ENCODE measurements at regions not wholly inside any gene's neighbourhood (a gene's known extent, or its start where the extent isn't known, plus 50 kb on each side); places are given as distances from the start of the nearest gene placed in this dataset.

DNA sequence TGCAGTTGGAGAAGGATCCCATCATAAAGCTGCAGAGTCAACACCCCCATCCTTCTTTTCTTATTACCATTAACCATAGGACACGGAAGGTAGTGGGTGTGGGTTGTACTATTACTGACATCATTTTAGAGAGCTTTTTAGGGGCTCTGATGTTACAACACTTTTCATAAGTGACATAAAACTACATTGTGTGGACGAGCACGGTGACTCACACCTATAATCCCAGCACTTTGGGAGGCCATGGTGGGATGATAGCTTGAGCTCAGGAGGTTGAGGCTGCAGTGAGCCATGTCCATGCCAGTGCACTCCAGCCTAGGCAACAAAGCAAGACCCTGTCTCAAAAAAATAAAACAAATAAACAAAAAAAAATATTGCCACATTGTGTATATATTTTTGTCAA lies 167.1 kb downstream of the DUSP6 start:
- DNase-seq (ENCODE audit: low read depth): no peak

DNA sequence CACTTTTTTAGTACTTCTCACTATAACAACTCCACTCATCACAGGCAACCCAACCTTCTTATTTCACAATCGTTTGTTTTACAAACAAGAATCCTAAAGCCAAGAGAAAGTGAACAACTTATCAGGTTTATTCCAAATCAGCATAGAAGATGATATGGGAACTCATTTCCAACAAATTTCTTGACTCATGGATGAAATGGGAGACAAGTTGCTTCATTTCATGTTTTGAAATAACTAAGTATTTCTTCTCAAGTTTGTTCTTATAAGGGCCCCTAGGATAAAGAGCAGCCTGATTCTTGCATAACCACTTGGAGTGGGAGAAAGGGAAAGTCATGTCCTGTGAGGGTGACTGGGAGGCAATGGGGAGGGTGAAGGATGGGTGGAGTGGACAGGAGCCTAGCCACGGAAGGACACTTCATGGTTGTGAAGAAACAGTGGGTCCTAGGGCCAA lies 168.3 kb downstream of the DUSP6 start:
- DNase-seq (ENCODE audit: low read depth): no peak

DNA sequence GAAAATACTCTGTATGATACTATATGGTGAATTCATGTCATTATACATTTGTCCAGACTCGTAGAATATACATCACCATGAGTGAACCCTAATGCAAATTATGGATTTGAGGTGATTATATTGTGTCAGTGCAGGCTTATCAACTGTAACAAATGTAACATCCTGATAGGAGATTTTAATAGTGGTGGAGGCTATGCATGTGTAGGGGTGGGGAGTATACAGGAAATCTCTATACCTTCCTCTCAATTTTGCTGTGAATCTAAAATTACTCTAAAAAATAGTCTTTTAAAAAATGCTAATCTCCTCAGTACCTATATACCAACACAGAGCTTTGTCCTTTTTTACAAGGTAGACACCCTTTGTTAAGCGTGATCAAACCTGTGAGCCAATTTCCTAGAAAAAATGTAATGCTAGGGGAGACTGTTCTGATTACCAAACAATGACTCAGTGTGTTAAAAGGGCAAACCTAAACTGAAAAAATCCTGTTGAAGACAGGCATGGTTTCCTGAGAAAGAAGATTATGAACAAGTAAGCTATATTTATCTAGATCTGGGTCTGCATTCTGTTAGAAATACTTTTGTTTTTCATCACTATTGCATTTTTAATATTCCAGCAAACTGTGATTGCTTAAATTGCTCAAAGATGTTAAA lies 170.9 kb downstream of the DUSP6 start:
- DNase-seq (ENCODE audit: low read depth): no peak

DNA sequence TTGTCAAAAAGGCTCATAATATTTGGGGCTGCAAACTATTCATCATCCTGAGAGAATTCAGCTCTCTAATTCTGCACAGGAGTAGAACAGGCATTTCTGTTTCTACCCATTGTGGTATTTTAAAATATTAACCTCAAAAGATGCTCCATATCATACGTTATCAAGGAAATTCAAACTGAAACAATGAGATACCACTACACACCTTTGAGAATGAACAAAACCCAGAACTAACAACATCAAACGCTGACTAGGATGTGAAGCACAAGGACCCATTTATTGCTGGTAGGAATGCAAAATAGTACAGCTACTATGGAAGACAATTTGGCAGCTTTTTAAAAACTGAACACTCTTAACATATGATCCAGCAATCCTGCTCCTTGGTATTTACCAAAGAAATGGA lies 171.8 kb downstream of the DUSP6 start:
- no peak for DNase-seq (ENCODE audit: low read depth)

DNA sequence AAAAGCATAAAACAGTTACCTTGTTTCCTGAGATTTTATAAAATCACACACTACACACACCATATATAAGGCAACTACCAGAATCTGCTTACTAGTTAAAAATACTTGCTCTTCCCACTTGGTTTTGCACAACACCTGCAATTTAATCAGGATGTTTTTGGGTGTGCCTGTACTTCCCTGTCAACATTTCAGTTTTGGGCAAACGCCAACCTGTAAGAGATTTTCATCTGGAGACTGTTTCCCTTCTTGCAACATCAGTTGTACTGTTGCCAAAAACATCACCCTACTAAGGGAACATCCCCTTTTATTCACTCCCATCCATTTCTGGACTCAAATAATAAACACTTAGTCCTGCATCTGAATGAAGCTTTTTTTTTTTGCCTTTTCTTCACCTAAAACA lies 172.3 kb downstream of the DUSP6 start:
- DNase-seq (ENCODE audit: low read depth): no peak

DNA sequence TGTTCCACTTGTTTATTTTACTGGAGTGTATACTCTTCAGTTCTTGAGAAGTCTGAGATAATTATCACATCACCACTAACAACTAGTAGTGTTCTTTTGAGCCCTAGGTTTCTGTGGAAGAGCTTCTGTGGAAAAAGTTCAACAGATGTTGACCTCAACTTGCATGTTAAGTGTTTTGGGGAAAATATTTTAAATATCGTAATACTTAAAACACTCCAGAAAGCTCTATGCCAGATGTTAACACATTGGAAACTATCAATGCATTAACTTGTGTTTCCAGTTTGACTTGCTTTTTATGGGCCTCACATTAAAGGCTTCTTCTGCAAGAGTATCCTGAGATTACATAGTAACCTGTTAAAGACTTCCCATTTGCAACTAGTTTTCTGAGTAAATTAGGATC lies 173.1 kb downstream of the DUSP6 start:
- DNase-seq (ENCODE audit: low read depth): no peak

DNA sequence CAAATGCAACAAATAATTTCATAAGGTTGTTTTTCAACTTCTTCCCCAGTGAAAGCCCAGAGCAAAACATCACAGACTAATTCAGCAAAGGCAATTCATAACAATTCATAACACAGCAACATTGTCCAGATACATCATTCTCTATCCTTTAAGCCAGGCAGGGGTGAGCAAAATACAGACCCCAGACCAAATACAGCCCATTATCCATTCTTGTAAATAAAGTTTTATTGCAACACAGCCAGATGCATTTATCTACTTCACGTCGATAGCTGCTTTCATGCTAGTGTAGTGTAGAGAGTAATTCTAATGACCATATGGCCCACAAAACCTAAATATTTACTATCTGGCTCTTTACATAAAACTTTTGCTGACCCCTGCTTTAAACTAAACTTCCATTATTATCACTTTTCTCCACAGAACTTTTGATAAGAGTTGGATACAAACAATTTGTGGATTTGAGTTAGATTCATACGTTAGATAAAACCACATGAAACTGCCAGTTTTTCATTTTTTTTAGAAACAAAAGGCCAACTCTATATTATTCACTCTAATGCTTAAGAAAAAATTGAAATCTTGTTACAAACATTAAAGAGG lies 174.4 kb downstream of the DUSP6 start:
- no peak for DNase-seq (ENCODE audit: low read depth)

DNA sequence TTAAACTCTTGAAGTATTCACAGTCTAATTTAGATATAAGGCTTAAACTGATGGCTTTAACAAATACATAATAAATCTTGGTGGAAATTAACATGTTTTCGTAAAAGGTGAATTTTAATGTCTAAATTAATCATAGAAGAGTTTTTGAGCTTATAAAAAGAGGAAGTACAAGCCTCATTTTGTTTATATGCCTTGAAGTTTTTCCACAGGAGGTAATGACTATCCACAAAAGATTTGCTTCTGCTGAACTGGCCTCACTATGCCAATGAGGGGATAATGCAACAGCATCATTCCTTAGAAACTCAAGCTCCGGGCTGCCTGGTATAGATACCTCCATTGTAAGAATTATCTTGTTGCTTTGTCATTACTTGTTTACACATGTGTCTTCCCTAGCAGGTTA lies 175.6 kb downstream of the DUSP6 start:
- no peak for DNase-seq (ENCODE audit: low read depth)

DNA sequence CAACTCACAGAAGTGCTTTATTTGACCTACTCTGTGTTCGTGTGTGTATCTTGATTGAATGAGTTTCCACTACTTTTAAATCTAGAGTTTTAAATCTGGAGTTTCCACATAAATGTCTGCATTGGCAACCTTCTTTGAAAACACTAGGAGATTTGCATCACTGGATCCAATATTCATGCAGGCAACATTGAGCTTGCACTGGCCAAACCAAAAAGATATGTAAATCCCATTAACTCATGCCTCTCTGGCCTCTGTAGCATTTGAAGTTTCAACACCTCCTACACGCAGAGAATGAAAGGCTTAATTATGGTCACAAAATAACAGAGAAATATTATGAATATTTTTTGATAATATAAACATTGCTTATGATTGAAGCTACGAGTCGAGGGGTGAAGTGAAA lies 178.6 kb downstream of the DUSP6 start:
- DNase-seq (ENCODE audit: low read depth): no peak

DNA sequence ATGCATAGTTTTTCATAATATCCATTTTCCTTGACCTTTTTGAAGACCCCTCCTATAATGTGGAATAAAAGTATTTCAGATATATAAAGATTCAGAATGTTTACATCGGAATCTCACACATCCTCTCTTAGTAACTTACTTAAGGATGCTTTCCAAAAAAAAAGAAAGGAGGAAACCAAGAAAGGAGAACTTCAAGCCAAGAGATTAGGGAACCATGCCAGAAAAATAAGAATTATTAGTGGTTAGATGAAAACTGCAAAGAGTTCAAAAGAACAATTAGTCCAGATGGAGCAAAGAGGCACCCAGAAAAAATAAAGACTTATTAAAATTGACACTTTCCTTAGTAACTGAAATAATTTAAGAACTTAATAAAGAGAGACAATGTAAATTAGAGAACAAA lies 179.2 kb downstream of the DUSP6 start:
- no peak for DNase-seq (ENCODE audit: low read depth)

DNA sequence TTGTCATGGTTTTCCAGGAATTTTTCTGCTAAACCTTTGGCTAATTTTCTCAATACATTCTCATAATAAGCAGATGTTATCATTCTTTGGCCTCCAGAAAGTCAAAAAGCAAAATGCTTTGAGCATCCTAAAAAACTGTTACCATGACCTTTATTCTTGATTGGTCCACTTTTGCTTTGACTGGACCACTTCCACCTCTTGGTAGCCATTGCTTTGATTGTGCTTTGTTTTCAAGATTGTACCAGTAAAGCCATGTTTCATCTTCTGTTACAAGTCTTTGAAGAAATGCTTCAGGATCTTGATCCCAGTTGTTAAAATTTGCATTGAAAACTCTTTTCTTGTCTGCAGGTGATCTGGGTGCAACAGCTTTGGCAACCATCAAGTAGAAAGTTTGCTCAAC lies 180.1 kb downstream of the DUSP6 start:
- no peak for DNase-seq (ENCODE audit: low read depth)

DNA sequence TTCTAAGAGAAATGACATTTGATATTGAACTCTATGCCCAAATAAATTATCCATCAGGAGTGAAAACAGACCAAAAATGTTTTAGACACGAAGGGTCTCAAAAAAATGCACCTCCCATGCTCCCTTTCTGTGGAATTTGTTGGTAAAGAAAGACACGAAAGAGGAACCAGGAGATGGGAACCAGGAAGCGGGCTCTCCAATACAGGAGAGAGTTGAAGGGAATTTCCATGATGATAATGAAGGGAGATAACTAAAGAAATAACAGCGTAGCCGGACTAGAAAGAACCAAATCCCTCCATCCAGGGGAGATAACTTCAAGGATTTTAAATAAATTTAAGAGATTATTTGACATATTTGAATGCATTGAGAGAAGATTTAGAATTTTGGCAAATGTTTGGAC lies 183.0 kb downstream of the DUSP6 start:
- DNase-seq (ENCODE audit: low read depth): no peak

DNA sequence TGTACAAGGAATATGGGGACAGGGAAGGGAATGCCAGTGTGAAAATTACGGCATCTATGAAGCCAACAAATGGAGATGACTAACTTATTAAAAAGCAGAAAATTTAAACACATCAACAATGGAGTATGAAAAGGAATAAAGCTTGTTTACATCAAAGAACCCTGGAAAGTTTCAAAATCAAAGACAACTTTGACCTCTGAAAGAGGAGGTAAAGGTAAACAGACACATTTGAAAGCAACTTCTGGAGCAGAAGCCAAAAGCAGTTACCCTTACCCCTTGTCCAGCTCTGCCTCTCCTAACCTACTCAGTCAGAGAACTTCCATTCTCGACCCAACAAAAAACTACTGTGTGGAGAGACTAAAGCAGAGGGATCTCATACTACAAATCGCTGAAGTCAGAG lies 184.3 kb downstream of the DUSP6 start:
- DNase-seq (ENCODE audit: low read depth): no peak

DNA sequence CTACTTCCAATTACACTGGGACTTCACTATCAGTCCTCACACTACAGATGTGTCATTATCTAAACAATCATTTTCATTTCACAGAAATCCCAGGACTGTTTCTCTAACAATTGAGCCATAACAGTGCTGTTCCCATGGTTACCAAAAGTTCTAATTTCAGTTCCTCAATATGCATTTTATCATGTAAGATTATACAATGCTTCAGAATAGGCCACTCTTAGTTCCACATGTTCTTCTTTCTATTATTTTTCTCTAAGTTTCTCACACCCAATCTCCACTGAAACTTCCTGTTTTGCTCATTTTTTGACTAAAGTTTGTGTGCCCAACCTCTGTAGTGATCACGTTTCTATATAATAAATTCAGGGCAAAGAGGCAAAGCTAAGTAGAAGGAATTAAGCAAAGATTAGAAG lies 185.8 kb downstream of the DUSP6 start:
- no peak for DNase-seq (ENCODE audit: low read depth)

DNA sequence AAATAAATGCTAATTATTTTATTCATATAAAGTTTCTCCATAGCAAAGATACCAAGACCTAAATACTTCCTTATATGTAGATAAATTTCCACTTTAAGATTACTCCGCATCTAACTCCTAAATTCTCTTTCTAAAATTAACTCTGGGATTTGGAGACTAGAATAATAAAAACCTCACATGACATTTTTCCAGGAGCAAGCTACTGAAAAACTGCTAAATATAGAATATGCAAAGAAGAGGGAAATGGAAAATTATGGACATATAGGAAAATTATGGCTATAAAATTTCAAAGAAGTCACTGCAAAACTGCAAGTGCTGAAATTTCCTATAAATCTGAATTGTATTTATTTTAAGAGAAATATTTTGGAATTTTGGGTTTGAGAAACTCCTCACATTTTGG lies 186.2 kb downstream of the DUSP6 start:
- no peak for DNase-seq (ENCODE audit: low read depth)

DNA sequence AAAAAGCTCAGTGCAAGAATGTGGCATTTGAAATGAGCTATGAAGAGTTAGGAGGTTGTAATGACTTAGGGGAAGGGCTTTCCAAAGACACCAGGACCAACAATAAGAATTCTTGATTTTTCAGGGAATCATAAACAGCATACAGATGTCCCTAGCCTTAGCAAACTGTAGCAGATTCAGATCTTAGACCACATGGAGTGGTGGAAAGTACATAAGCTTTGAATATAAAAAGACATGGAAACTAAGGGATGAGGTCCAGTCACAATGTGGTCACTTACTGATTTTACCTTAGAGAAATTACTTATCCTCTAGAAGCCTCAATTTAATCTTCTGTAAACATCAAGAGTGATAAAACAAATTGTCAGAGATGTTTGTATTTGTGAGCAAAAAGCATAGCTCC lies 186.6 kb downstream of the DUSP6 start:
- no peak for DNase-seq (ENCODE audit: low read depth)

DNA sequence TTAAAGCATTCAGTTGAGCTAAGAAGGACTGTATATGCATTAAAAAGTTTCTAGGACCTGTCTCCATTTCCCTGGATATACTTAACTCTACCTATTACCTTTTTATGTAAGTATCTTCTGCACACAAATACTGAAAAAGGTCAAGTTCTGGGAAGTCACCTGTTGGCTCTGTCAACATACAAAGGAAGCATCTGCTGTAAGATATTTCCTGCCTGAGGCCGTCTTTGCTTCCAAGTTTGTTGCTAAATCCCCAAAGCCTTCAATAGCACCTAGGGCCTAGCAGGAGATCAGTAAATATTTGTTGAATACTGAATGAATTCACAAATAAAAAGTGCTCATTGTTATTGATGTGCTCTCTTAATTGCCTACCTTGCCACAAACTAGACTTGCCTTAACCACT lies 188.4 kb downstream of the DUSP6 start:
- DNase-seq (ENCODE audit: low read depth): no peak

DNA sequence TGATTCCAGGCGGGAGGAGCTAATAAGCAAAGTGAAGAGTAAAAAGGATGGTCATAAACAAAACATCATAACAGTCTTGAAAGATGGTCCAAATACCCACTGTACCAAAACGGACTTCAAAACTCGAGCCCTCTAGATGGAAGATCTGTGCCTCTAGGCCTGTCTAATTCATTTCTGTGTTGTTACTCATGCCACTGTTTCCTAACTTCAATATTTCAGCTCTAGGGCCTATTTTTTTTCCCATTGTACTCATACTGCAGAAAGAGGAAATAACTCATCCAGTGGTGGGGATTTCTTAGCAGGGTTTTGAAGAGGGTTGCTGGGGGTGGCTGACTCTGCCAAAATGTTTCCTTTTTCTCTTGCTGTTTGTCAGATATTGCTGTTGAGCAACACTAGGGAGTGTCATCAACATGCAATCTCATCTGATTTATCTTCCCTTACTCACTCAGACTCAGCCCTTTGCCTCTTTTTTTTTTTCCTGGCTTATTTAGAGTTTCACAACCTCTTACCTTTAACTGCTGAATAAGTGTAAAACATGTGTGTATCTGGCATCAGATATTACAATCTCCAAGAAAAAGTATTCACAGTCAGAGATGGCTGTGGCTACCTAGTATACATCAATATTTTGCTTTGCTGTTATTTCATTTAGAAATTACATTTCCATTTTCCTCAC lies 189.6 kb downstream of the DUSP6 start:
- no peak for DNase-seq (ENCODE audit: low read depth)

DNA sequence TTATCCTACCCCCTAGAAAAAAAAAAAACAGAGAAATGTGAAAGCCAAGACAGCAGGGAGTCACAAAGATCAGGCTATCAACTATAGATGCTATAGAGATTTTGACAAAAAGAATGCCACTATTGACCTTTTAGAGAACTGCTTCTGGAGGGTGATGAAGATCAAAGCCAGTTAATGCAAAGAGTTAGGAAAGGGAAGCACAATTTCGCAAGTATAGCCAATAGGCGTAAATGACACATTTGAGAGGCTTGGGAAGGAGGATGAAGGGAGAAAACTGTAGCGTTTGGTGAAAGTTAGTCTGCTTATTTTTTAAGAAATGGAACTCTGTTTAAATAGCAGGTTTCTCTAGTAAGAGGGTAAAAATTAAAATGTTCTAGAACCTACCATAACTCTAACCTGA lies 190.7 kb downstream of the DUSP6 start:
- DNase-seq (ENCODE audit: low read depth): no peak

DNA sequence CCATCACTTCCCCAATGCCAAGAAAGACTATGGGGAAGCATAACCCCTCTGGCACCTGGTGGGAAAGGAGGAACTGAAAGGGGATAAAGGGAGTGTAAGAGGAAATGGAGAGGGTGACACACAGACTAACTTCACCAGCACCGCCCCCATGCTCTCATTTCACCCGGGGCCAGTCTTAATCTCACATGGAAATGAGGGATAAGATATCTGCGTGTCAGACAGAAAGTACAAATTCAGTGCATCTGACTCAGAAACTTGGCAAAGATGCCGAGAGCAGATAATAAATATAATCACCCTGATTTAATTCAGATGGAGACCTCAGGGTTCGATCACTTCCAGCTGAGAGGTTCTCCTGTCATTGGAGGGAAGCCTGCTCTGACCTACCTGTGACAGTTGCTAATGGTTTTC lies 191.6 kb downstream of the DUSP6 start:
- no peak for DNase-seq (ENCODE audit: low read depth)

DNA sequence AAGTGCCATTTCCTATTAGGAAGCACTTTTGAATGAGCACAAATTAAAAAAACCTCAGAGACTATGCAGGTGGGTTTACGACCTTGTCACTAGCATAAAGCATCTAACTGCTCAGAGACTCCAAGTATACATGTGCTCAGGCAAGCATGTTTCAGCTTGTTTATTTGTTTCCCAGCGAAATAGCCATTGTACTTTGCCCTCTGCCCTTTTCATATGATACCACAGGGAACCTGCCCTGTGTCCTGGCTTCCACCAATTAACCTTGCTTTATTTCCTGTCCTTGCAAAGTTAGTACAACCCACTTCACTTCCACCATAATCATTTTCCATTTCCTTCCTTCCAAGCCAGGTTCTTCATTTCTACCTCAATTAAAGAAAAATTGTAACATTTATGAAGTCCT lies 194.9 kb downstream of the DUSP6 start:
- DNase-seq (ENCODE audit: low read depth): no peak

DNA sequence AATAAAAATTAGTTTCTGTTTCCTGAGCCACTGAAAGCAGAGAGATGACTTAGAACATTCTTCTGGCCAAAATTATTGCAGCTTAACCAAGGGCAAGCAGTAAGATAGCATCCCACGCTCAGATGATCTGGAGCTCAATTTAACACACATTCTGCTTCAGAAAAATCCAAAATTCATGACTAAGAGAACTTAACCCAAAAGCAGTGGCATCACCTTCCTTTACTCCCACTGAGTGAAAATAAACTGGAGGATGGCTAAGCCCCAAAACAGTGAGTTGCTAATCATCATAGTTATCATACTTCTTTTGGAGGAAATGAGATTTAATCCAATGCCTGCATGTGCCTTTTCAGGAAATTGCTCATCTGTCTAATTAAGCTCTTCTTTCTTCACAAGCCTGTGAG lies 195.4 kb downstream of the DUSP6 start:
- no peak for DNase-seq (ENCODE audit: low read depth)

DNA sequence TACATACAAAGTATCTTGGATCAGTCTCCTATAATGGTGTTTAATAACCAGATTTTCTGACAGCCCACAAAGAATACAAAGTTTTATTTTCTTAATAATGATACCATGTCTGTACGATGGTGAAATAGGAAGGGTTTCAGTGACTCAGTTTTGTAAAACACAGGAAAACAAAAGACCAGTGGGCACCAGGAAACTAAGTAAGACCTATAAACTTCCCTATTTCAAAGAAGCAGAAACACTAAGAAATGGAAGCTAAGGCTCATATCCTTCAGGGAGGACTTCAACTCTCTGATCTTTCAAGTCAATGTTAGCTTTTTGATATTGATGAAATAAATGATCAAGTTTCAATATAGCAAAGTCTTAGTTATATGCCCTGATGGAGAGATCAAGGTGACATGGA lies 196.0 kb downstream of the DUSP6 start:
- DNase-seq (ENCODE audit: low read depth): no peak

DNA sequence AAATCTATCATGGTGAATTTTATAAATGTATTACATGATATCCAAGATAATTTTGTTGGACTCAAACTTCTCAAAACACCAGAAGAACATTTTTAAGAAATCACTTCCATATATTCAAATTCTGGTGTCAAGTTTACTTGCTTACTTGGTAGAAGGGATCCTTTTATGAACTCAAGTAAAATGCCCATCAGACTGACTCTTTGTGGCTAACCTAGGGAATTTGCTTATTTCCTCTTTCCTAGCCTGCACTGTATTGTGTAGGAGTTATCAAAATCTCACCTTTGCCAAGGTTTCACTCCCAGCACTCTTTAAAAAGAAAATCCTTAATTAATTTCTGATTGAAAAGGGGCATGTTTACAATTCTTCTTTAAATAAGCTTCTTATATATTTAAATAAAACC lies 196.5 kb downstream of the DUSP6 start:
- DNase-seq (ENCODE audit: low read depth): no peak

Measured in CMK (cell line).